GM23338 (cell line): ENCODE measurements at regions not wholly inside any gene's neighbourhood (a gene's known extent, or its start where the extent isn't known, plus 50 kb on each side); places are given as distances from the start of the nearest gene placed in this dataset.
A peak's percentile ranks its signal among the peaks of the same experiment; 100 is the strongest.

Experiments
- ATAC-seq: fragments of 200-7000 bp; cut with Tn5 transposase; 3 replicates; pipeline ENCODE4 v1.9.1; 2020
- DNase-seq: peaks from one replicate; pipeline ENCODE4 v3.0.0-alpha.2; 2015; ENCODE audit warnings: low spot score
- H2AFZ ChIP-seq: fragments of 200-600 bp; sonication (generic); 2 replicates; pipeline ENCODE4 v1.8.0; 2016; ENCODE audit warnings: antibody characterized with exemption, mild to moderate bottlenecking, moderate library complexity
- H3F3A ChIP-seq: fragments of 200-600 bp; sonication (generic); replicated peaks from 2 replicates; pipeline ENCODE4 v1.8.0; 2017; ENCODE audit warnings: antibody characterized with exemption, mixed run types, low read depth
- H3K27ac ChIP-seq: fragments of 200-600 bp; sonication (generic); 2 replicates; pipeline ENCODE4 v1.6.1; 2016; ENCODE audit warnings: low read depth
- H3K27me3 ChIP-seq: fragments of 200-600 bp; sonication (generic); 2 replicates; pipeline ENCODE4 v1.8.0; 2016; ENCODE audit warnings: mild to moderate bottlenecking, mixed run types, moderate library complexity; ENCODE audit not compliant: insufficient read depth
- H3K36me3 ChIP-seq: fragments of 200-600 bp; sonication (generic); 2 replicates; pipeline ENCODE4 v1.8.0; 2016; ENCODE audit warnings: mild to moderate bottlenecking; ENCODE audit not compliant: insufficient read depth
- H3K4me1 ChIP-seq: fragments of 200-600 bp; sonication (generic); 2 replicates; pipeline ENCODE4 v1.8.0; 2016; ENCODE audit warnings: mild to moderate bottlenecking, moderate library complexity; ENCODE audit not compliant: insufficient read depth
- H3K4me2 ChIP-seq: fragments of 200-600 bp; sonication (generic); 2 replicates; pipeline ENCODE4 v1.7.1; 2017; ENCODE audit warnings: mixed run types
- H3K4me3 ChIP-seq: fragments of 200-600 bp; sonication (generic); 2 replicates; pipeline ENCODE4 v1.6.1; 2016; ENCODE audit warnings: mixed run types
- H3K79me2 ChIP-seq: fragments of 200-600 bp; sonication (generic); replicated peaks from 2 replicates; pipeline ENCODE4 v1.8.0; 2017; ENCODE audit warnings: mild to moderate bottlenecking; ENCODE audit not compliant: insufficient read depth
- H3K9me2 ChIP-seq: fragments of 200-600 bp; sonication (generic); 2 replicates; pipeline ENCODE4 v1.8.0; 2017; ENCODE audit not compliant: insufficient read depth
- H4K20me1 ChIP-seq: fragments of 200-600 bp; sonication (generic); replicated peaks from 2 replicates; pipeline ENCODE4 v1.8.0; 2017; ENCODE audit warnings: mild to moderate bottlenecking; ENCODE audit not compliant: insufficient read depth
- H3K27ac Mint-ChIP-seq: 2 replicates; pipeline ENCODE4 v1.8.0; 2020; ENCODE audit warnings: inconsistent platforms, mild to moderate bottlenecking, moderate library complexity, mixed read lengths
- H3K27me3 Mint-ChIP-seq: 3 replicates; pipeline ENCODE4 v1.8.0; 2022; ENCODE audit warnings: low read depth, mild to moderate bottlenecking, moderate library complexity, mixed read lengths, inconsistent platforms; ENCODE audit not compliant: insufficient read depth, poor library complexity
- H3K36me3 Mint-ChIP-seq: 3 replicates; pipeline ENCODE4 v1.8.0; 2021; ENCODE audit warnings: low read depth, mild to moderate bottlenecking, inconsistent platforms, moderate library complexity, mixed read lengths
- H3K4me1 Mint-ChIP-seq: 3 replicates; pipeline ENCODE4 v1.8.0; 2020; ENCODE audit warnings: mild to moderate bottlenecking, inconsistent platforms, mixed read lengths
- H3K4me3 Mint-ChIP-seq: 3 replicates; pipeline ENCODE4 v1.8.0; 2021; ENCODE audit warnings: moderate library complexity, mild to moderate bottlenecking, inconsistent platforms, mixed read lengths
- H3K9me3 Mint-ChIP-seq: 3 replicates; pipeline ENCODE4 v1.8.0; 2020; ENCODE audit warnings: moderate library complexity, mild to moderate bottlenecking, inconsistent platforms, mixed read lengths
- CREB1 ChIP-seq: fragments of 250-450 bp; sonication (Bioruptor Pico); IDR thresholded peaks from 2 replicates; pipeline ENCODE4 v1.5.0; 2020; ENCODE audit warnings: low read depth, mild to moderate bottlenecking, moderate library complexity
- CTCF ChIP-seq, 2 experiments: fragments of 200-600 bp in 1 of 2; sonication (generic) in 1 of 2; conservative IDR thresholded peaks; 2 replicates each; pipeline versions ENCODE4 v1.5.1 to v1.6.1; 2016 to 2017; ENCODE audit warnings: antibody characterized with exemption in 2 of 2, low read depth in 2 of 2, mild to moderate bottlenecking in 2 of 2, moderate library complexity in 1 of 2
- ETS1 ChIP-seq: IDR thresholded peaks from 2 replicates; pipeline ENCODE4 v1.6.1; 2016; ENCODE audit warnings: antibody characterized with exemption
- EZH2 ChIP-seq: fragments of 200-600 bp; sonication (generic); IDR thresholded peaks from one replicate; pipeline ENCODE4 v1.8.0; 2017; ENCODE audit warnings: antibody characterized with exemption, mild to moderate bottlenecking, low read depth; ENCODE audit not compliant: unreplicated experiment
- EZH2phosphoT487 ChIP-seq: fragments of 200-600 bp; sonication (generic); IDR thresholded peaks from one replicate; pipeline ENCODE4 v1.8.1; 2018; ENCODE audit warnings: antibody characterized with exemption; ENCODE audit not compliant: unreplicated experiment
- JUNB ChIP-seq: IDR thresholded peaks from one replicate; pipeline ENCODE4 v1.6.1; 2016; ENCODE audit warnings: antibody characterized with exemption; ENCODE audit not compliant: unreplicated experiment
- NANOG ChIP-seq: IDR thresholded peaks from 2 replicates; pipeline ENCODE4 v1.6.1; 2016; ENCODE audit warnings: antibody characterized with exemption, borderline replicate concordance
- POLR2AphosphoS5 ChIP-seq: IDR thresholded peaks from 2 replicates; pipeline ENCODE4 v1.6.1; 2016; ENCODE audit warnings: antibody characterized with exemption, low read depth
- REST ChIP-seq: IDR thresholded peaks from one replicate; pipeline ENCODE4 v1.6.1; 2018; ENCODE audit warnings: antibody characterized with exemption; ENCODE audit not compliant: unreplicated experiment
- STAT1 ChIP-seq: IDR thresholded peaks from one replicate; pipeline ENCODE4 v1.6.1; 2016; ENCODE audit warnings: antibody characterized with exemption; ENCODE audit not compliant: unreplicated experiment
- ZNF114 ChIP-seq: fragments of 250-450 bp; sonication (Bioruptor Pico); IDR thresholded peaks from 2 replicates; pipeline ENCODE4 v1.5.0; 2020; ENCODE audit warnings: mild to moderate bottlenecking, moderate library complexity
- ZNF331 ChIP-seq: fragments of 250-450 bp; sonication (Bioruptor Pico); IDR thresholded peaks from 2 replicates; pipeline ENCODE4 v1.5.0; 2020; ENCODE audit warnings: low read depth, mild to moderate bottlenecking, moderate library complexity
- ZNF462 ChIP-seq: fragments of 250-450 bp; sonication (Bioruptor Pico); IDR thresholded peaks from 2 replicates; pipeline ENCODE4 v1.5.0; 2020; ENCODE audit warnings: mild to moderate bottlenecking, moderate library complexity

- TF ChIP-seq JUNB (no peak), ZNF114 (CRISPR knock-in tag) (no peak), EZH2 (no peak), EZH2phosphoT487 (no peak), ZNF331 (CRISPR knock-in tag) (no peak), STAT1 (no peak), REST (no peak), CTCF (conservative IDR thresholded peaks at IDR 0.05; ENCODE audit: low read depth in 2 of 2) (no peak), ZNF462 (CRISPR knock-in tag) (no peak), CREB1 (CRISPR knock-in tag) (no peak), ETS1 (no peak), NANOG (no peak), POLR2AphosphoS5 (no peak)
- Histone ChIP-seq H3K4me2 (no peak overlapping the region), H3K4me1 (no peaks in the 10 kb centered on the region), H4K20me1 (no peaks in the 10 kb centered on the region; the same call in 1 of the 2 replicates), H2AFZ (no peak overlapping the region), H3K36me3 (no peaks in the 10 kb centered on the region), H3K9me2 (no peaks in the 10 kb centered on the region), H3K79me2 (no peaks in the 10 kb centered on the region), H3K27ac (no peak overlapping the region), H3K27me3 (no peaks in the 10 kb centered on the region), H3K4me3 (no peak overlapping the region), H3F3A (no peaks in the 10 kb centered on the region)
- Mint-ChIP-seq H3K27ac (no peak overlapping the region), H3K27me3 (peaks cover 1% of the 10 kb centered on the region), H3K4me1 (no peaks in the 10 kb centered on the region), H3K36me3 (no peaks in the 10 kb centered on the region; the same call in 2 of the 3 replicates), H3K4me3 (no peak overlapping the region), H3K9me3 (no peaks in the 10 kb centered on the region; the same call in 2 of the 3 replicates)
- DNase-seq = no peak
- ATAC-seq = peak; percentile 22; the same call in 1 of the 3 replicates
Observed at GRCh38 chr1:36653850-36654249, 171.1 kb upstream of the CSF3R start.
